Subcutaneous abdominal adipose tissue (tissue), 5 donors: ENCODE measurements at regions not wholly inside any gene's neighbourhood (a gene's known extent, or its start where the extent isn't known, plus 50 kb on each side); places are given as distances from the start of the nearest gene placed in this dataset.

Experiments
- H3K27ac ChIP-seq: one replicate; pipeline ENCODE4 v1.7.0; 2013; ENCODE audit warnings: low read depth, mild to moderate bottlenecking, inconsistent platforms, low read length, moderate library complexity
- H3K27me3 ChIP-seq, 5 donors: one replicate each; pipeline ENCODE4 v1.7.0; 2013; ENCODE audit warnings: low read length in 5 of 5, inconsistent platforms in 1 of 5; ENCODE audit not compliant: control insufficient read depth in 5 of 5, insufficient read depth in 4 of 5
- H3K36me3 ChIP-seq, 5 donors: one replicate each; pipeline ENCODE4 v1.7.0; 2013; ENCODE audit warnings: low read length in 5 of 5; ENCODE audit not compliant: control insufficient read depth in 5 of 5, insufficient read depth in 5 of 5
- H3K4me1 ChIP-seq, 5 donors: one replicate each; pipeline ENCODE4 v1.7.0; 2013; ENCODE audit warnings: low read length in 5 of 5, mild to moderate bottlenecking in 3 of 5, moderate library complexity in 1 of 5; ENCODE audit not compliant: control insufficient read depth in 5 of 5, insufficient read depth in 5 of 5
- H3K4me3 ChIP-seq, 5 donors: one replicate each; pipeline ENCODE4 v1.7.0; 2013; ENCODE audit warnings: low read length in 5 of 5, low read depth in 1 of 5
- H3K9ac ChIP-seq, 5 donors: one replicate each; pipeline ENCODE4 v1.7.0; 2013; ENCODE audit warnings: low read length in 5 of 5, mild to moderate bottlenecking in 4 of 5, moderate library complexity in 3 of 5
- H3K9me3 ChIP-seq, 5 donors: one replicate each; pipeline ENCODE4 v1.7.0; 2013; ENCODE audit warnings: low read length in 5 of 5; ENCODE audit not compliant: control insufficient read depth in 5 of 5
- donor health status: healthy.
- donor health status: healthy.
- donor health status: healthy.
- donor health status: healthy.
- donor health status: healthy.

DNA sequence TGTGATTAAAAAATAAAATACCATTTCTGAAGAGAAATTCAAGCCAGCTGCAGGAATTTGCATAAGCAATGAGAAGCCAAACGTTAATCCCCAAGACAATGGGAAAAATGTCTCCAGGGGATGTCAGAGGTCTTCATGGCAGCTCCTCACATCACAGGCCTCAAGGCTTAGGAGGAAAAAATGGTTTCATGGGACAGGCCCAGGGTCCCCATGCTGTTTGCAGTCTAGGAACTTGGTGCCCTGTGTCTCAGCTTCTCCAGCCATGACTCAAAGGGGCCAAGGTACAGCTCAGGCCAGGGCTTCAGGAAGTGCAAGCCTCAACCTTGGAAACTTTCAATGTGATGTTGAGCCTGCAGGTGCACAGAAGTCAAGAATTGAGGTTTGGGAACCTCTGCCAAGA, 1428.4 kb upstream of the CDH2 start:
- no peaks in the 10 kb centered on the region for H3K4me1 ChIP-seq
- H3K4me3 ChIP-seq = no peak overlapping the region
- no peak overlapping the region for H3K9ac ChIP-seq
- H3K9me3 ChIP-seq = peaks cover 0 to 9% (median 6%) of the 10 kb centered on the region in 5 donors
- H3K27me3 ChIP-seq = no peaks in the 10 kb centered on the region
- H3K36me3 ChIP-seq = no peaks in the 10 kb centered on the region
- no peak overlapping the region for H3K27ac ChIP-seq

DNA sequence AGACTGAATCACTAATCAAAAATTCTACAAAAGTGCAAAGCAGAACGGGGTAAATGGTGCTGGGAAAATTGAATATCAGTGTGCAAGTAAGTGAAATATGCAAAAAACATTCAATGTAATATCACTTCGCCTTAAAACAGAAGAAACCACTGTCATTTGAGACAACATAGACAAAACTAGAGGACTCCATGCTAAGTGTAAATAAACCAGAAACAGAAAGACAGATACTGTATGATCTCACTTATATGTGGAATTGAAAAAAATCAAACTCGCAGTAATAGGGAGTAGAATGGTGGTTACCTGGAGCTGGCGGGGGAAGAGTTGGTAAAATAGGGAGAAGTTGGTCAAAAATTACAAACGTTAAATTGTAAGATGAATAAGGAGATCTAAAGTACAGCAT, 1420.0 kb upstream of the CDH2 start:
- H3K4me1 ChIP-seq = no peaks in the 10 kb centered on the region
- no peak overlapping the region for H3K9ac ChIP-seq
- H3K9me3 ChIP-seq = no peaks in the 10 kb centered on the region
- H3K36me3 ChIP-seq = no peaks in the 10 kb centered on the region
- no peak overlapping the region for H3K27ac ChIP-seq
- H3K4me3 ChIP-seq = no peak overlapping the region
- H3K27me3 ChIP-seq = no peaks in the 10 kb centered on the region

DNA sequence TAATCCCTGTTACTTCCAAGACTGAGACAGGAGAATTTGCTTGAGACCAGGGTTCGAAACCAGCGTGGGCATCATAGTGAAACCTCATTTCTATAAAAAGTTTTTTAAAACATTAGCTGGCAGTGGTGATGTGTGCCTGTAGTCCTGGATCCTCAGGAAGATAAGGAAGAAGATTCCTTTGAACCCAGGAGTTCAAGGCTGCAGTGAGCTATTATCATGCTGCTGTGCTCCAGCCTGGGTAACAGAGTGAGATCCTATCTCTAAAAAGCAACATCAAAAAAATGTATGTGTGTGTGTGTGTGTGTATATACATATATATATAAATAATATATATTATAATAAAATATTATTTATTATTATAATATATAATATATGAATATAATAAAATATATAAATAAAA, 1417.6 kb upstream of the CDH2 start:
- Histone ChIP-seq H3K9ac (no peak overlapping the region), H3K4me1 (no peaks in the 10 kb centered on the region), H3K27me3 (no peaks in the 10 kb centered on the region), H3K27ac (no peak overlapping the region), H3K36me3 (no peaks in the 10 kb centered on the region), H3K9me3 (no peaks in the 10 kb centered on the region), H3K4me3 (no peak overlapping the region)

DNA sequence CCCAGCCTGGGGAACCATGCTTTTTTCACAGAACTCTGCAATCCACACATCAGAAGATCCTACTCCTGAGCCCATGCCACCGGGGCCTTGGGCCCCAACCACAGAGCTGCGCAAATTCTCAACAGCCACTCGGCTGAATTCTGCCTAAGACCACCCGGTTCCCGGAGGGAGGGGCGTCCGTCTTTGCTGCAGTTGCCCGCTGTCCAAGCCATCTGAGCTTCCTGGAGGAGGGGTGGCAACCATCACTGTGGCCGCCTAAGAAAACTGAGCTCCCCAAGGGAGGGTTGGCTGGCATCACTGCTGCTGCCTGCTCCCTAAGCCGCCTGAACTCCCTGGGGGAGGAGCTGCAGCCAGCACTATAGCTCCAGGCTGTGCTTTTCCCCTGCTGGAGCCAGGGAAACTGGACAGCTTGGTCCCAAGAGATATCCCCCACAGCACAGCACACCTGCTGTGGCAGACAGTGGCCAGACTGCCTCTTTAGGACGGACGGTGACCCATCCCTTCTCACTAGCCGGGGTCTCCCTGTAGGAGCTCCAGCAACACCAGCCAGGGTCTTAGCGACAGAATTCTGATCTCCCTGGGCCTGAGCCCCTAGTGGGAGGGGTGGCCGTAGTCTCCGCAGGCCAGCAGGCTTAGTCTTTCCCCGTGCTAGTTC, 1411.6 kb upstream of the CDH2 start:
- no peak overlapping the region for H3K9ac ChIP-seq
- H3K4me3 ChIP-seq = no peak overlapping the region
- no peaks in the 10 kb centered on the region for H3K4me1 ChIP-seq
- peaks cover 0 to 8% (median 0%) of the 10 kb centered on the region in 5 donors for H3K9me3 ChIP-seq
- H3K27me3 ChIP-seq = no peaks in the 10 kb centered on the region
- no peaks in the 10 kb centered on the region for H3K36me3 ChIP-seq
- no peak overlapping the region for H3K27ac ChIP-seq

DNA sequence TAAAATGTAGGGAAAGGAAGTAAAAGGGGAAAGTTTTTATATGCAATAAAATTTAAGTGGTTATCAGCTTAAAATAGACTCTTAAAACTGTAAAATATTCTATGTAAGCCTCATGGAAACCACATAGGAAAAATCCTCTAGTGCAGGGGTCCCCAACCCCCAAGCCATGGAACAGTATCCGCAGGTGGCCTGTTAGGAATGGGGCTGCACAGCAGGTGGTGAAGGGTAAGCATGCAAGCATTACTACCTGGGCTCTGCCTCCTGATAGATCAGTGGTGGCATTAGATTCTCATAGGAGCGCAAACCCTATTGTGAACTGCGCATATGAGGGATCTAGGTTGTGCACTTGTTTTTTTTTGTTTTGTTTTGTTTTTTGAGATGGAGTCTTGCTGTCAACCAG, 1409.3 kb upstream of the CDH2 start:
- Histone ChIP-seq H3K4me3 (no peak overlapping the region), H3K9ac (no peak overlapping the region), H3K27ac (no peak overlapping the region), H3K36me3 (no peaks in the 10 kb centered on the region), H3K4me1 (no peaks in the 10 kb centered on the region), H3K27me3 (no peaks in the 10 kb centered on the region), H3K9me3 (peaks cover 0 to 8% (median 0%) of the 10 kb centered on the region in 5 donors)

DNA sequence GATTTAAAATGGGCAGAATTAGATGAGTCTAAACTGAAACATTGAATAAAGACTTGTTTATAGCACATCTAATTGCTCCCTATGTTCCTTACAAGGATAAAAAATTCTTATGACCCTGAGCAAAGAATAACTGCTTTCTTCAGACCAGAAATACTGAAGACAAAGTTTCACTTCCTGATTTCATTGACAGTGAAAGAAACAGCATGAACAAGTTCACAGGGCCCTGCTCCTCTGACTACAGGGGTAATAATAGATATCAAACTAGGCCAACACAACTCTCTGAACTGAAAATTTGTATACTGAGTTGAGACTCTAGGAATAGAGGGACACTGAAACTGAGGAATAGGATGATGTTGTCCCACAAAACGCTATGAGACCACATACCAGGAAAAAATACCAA, 1383.3 kb upstream of the CDH2 start:
- H3K4me1 ChIP-seq = no peaks in the 10 kb centered on the region
- H3K27ac ChIP-seq = no peak overlapping the region
- no peaks in the 10 kb centered on the region for H3K27me3 ChIP-seq
- H3K36me3 ChIP-seq = no peaks in the 10 kb centered on the region
- H3K9me3 ChIP-seq = no peaks in the 10 kb centered on the region
- no peak overlapping the region for H3K4me3 ChIP-seq
- no peak overlapping the region for H3K9ac ChIP-seq

DNA sequence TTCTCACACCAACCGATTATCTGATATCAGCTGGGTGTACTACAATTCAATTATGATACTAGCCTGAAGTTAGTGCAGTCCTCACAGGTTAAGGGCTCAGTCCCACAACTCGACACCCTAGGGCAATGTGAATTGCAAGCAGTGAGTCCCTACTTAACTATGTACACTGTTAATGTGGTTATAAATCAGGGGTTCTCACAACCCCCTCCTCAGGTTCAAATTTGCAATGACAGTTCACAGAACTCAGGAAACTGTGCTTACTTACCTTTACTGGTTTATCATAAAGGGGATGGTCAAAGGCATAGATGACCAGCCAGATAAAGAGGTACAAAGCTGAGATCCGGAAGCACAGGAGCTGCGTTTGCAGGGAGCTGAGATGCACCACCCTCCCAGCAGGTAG, 1379.1 kb upstream of the CDH2 start:
- Histone ChIP-seq H3K9ac (no peak overlapping the region), H3K27me3 (no peaks in the 10 kb centered on the region), H3K4me3 (no peak overlapping the region), H3K9me3 (no peaks in the 10 kb centered on the region), H3K36me3 (no peaks in the 10 kb centered on the region), H3K27ac (no peak overlapping the region), H3K4me1 (no peaks in the 10 kb centered on the region)

DNA sequence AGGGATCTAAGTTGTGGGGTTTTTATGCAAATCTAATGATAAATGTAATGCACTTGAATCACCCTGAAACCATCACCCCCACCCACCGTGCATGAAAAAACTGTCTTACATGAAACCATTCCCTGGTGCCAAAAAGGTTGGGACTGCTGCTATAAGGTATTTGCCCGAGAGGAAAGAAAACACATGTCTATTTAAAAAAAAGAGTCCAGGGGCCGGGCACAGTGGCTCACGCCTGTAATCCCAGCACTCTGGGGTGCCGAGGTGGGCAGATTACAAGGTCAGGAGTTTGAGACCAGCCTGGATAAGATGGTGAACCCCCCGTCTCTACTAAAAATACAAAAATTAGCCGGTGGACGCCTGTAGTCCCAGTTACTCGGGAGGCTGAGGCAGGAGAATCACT, 1372.8 kb upstream of the CDH2 start:
- H3K27ac ChIP-seq = no peak overlapping the region
- H3K4me3 ChIP-seq = no peak overlapping the region
- no peaks in the 10 kb centered on the region for H3K36me3 ChIP-seq
- no peak overlapping the region for H3K9ac ChIP-seq
- H3K9me3 ChIP-seq = peaks cover 0 to 5% (median 0%) of the 10 kb centered on the region in 5 donors
- H3K27me3 ChIP-seq = no peaks in the 10 kb centered on the region
- no peaks in the 10 kb centered on the region for H3K4me1 ChIP-seq

DNA sequence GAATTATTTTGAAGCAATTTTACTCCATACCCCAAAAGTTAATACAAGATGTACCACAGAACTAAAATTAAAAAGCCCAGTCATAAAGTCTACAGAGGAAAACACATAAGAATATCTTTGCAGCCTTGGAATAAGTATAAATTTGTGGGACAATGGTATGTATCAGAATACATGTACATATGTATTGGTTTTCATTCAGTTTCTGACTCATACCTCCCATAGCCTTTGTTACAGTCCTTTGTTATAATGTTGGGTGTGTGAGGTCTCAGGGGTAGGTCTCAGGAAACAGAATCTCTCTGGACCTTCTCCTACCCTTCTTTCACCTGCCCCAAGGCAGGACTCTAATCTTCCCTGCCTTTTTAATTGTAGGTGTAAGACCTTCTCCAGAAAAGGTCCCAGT, 1370.7 kb upstream of the CDH2 start:
- Histone ChIP-seq H3K4me1 (no peaks in the 10 kb centered on the region), H3K4me3 (no peak overlapping the region), H3K27me3 (no peaks in the 10 kb centered on the region), H3K9me3 (peaks cover 0 to 5% (median 0%) of the 10 kb centered on the region in 5 donors), H3K36me3 (no peaks in the 10 kb centered on the region), H3K9ac (no peak overlapping the region), H3K27ac (no peak overlapping the region)

DNA sequence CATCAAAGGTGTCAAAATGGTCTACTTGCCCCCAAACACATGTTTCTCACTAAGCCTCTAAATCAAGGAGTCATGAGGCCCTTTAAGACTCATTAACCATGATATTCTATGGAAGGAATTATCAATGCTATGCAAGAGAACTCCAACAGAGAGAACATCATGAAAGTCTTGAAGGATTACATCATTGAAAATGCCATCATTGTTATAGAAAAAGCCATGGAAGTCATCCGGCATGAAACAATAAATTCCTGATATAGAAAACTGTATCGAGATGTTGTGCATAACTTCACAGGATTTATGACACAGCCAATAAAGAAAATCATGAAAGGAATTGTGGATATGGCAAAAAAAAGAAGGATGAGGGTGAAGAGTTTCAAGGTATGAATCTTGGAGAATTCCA, 1363.6 kb upstream of the CDH2 start:
- Histone ChIP-seq H3K36me3 (no peaks in the 10 kb centered on the region), H3K4me1 (no peaks in the 10 kb centered on the region), H3K27ac (no peak overlapping the region), H3K4me3 (no peak overlapping the region), H3K9me3 (no peaks in the 10 kb centered on the region), H3K9ac (no peak overlapping the region), H3K27me3 (no peaks in the 10 kb centered on the region)

DNA sequence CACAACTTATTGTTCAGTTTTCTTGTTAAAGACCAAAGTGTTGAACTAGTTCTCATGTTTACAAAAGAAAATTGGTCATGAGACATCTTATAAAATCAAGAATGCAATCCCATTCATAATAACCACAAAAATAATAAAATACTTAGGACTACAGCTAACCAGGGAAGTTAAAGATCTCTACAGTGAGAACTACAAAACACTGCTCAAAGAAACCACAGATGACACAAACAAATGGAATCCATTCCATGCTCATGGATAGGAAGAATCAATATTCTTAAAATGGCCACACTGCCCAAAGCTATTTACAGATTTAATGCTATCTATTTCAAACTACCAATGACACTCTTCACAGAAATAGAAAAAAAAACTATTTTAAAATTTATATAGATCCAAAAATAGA, 1354.8 kb upstream of the CDH2 start:
- H3K9me3 ChIP-seq = peaks cover 0 to 9% (median 0%) of the 10 kb centered on the region in 5 donors
- no peaks in the 10 kb centered on the region for H3K4me1 ChIP-seq
- no peak overlapping the region for H3K4me3 ChIP-seq
- H3K27me3 ChIP-seq = no peaks in the 10 kb centered on the region
- H3K27ac ChIP-seq = no peak overlapping the region
- no peaks in the 10 kb centered on the region for H3K36me3 ChIP-seq
- H3K9ac ChIP-seq = no peak overlapping the region
